ENCODE measurements at regions not wholly inside any gene's neighbourhood (a gene's known extent, or its start where the extent isn't known, plus 50 kb on each side); places are given as distances from the start of the nearest gene placed in this dataset.

- Histone ChIP-seq H3K9ac (replicated peaks in 1 of 4; ENCODE audit: extremely low read depth in 1 of 4, low read depth in 3 of 4, low read length in 3 of 4) (no peak overlapping the region), H2AK5ac (ENCODE audit: low read depth, low read length) (no peak overlapping the region), H2BK5ac (ENCODE audit: low read depth, low read length) (no peak overlapping the region), H3K79me1 (ENCODE audit: low read depth, low read length) (no peaks in the 10 kb centered on the region), H3K27ac (ENCODE audit: low read depth, low read length) (no peak overlapping the region), H2BK15ac (ENCODE audit: low read length) (no peak overlapping the region), H2AFZ (ENCODE audit: low read length) (no peak overlapping the region), H3K4ac (replicated peaks; ENCODE audit: insufficient read length, low read depth, low read length) (no peak overlapping the region), H3K79me2 (ENCODE audit: control insufficient read depth in 1 of 2, insufficient read depth in 2 of 2, low read length in 2 of 2) (no peaks in the 10 kb centered on the region), H2BK20ac (ENCODE audit: low read length) (no peak overlapping the region), H2BK120ac (replicated peaks; ENCODE audit: low read depth, low read length) (no peak overlapping the region), H3K4me2 (ENCODE audit: insufficient read depth in 1 of 2, low read depth in 2 of 2, low read length in 2 of 2) (no peak overlapping the region), H2BK12ac (ENCODE audit: low read depth, low read length) (no peak overlapping the region), H3K18ac (ENCODE audit: extremely low read depth, low read length) (no peak overlapping the region), H3K9me3 (ENCODE audit: insufficient read depth in 2 of 2, low read depth in 1 of 2, low read length in 1 of 2) (no peaks in the 10 kb centered on the region), H4K20me1 (replicated peaks in 1 of 2; ENCODE audit: control insufficient read depth in 1 of 2, insufficient read depth in 2 of 2, low read length in 2 of 2) (no peaks in the 10 kb centered on the region), H3K23ac (ENCODE audit: insufficient read length) (no peak overlapping the region), H3K23me2 (ENCODE audit: low read depth, low read length) (no peaks in the 10 kb centered on the region), H3K4me1 (replicated peaks in 1 of 4; ENCODE audit: control insufficient read depth in 3 of 4, insufficient read depth in 4 of 4, low read length in 3 of 4) (no peaks in the 10 kb centered on the region), H3K36me3 (ENCODE audit: control insufficient read depth in 2 of 4, insufficient read depth in 4 of 4, low read length in 3 of 4) (no peaks in the 10 kb centered on the region), H3K14ac (ENCODE audit: insufficient read length) (no peak overlapping the region), H4K5ac (ENCODE audit: insufficient read length, low read depth, low read length) (no peak overlapping the region), H3K56ac (replicated peaks; ENCODE audit: insufficient read length, low read depth, low read length) (no peak overlapping the region), H3K4me3 (ENCODE audit: extremely low read depth in 1 of 4, insufficient read depth in 2 of 4, low read depth in 3 of 4, low read length in 4 of 4) (no peak overlapping the region), H4K91ac (replicated peaks; ENCODE audit: insufficient read length, low read length) (no peak overlapping the region), H4K8ac (ENCODE audit: extremely low read depth, insufficient read depth, low read length) (no peak overlapping the region), H3K27me3 (replicated peaks in 1 of 4; ENCODE audit: control insufficient read depth in 3 of 4, extremely low read depth in 1 of 4, insufficient read depth in 3 of 4, low read length in 3 of 4) (no peaks in the 10 kb centered on the region)
- TF ChIP-seq SP4 (IDR thresholded peaks at IDR 0.05; ENCODE audit: low read length) (no peak), RBBP5 (IDR thresholded peaks at IDR 0.05; ENCODE audit: borderline replicate concordance, low read depth, low read length) (no peak), JUN (IDR thresholded peaks at IDR 0.05; ENCODE audit: low read depth, low read length) (no peak), RNF2 (IDR thresholded peaks at IDR 0.05; ENCODE audit: borderline replicate concordance, low read depth, low read length, missing control alignments, poor library complexity, severe bottlenecking) (no peak), SIRT6 (IDR thresholded peaks at IDR 0.05; ENCODE audit: low read length) (no peak), CTCF (IDR thresholded peaks at IDR 0.05; ENCODE audit: control extremely low read depth in 1 of 3, insufficient read depth in 1 of 3, low read depth in 1 of 3, low read length in 3 of 3) (no peak), CREB1 (IDR thresholded peaks at IDR 0.05) (no peak), SP2 (IDR thresholded peaks at IDR 0.05; ENCODE audit: low read length) (no peak), ASH2L (IDR thresholded peaks at IDR 0.05; ENCODE audit: low read length) (no peak), EGR1 (IDR thresholded peaks at IDR 0.05; ENCODE audit: borderline replicate concordance, low read depth, low read length) (no peak), POLR2AphosphoS5 (IDR thresholded peaks at IDR 0.05; ENCODE audit: low read depth, low read length) (no peak), TAF1 (IDR thresholded peaks at IDR 0.05; ENCODE audit: low read depth, low read length) (no peak), NANOG (IDR thresholded peaks at IDR 0.05; ENCODE audit: insufficient read depth, low read depth, low read length, poor library complexity, severe bottlenecking) (no peak)
- no peak for FAIRE-seq
- ChIA-PET POLR2A (ENCODE audit: partially characterized antibody) (no interaction called here), CTCF (ENCODE audit: partially characterized antibody) (interaction anchor here (0.6 kb wide), 1 partner anchor 863 kb away, joined by 5 read pairs; no protein-coding TSS in a partner anchor)
- no peak for DNase-seq (ENCODE audit: low read depth in 1 of 2, low spot score in 2 of 2)
Observed at GRCh38 chr5:27978322-27978721, 939.9 kb upstream of the CDH9 start.

All from H1 (cell line).